ENCODE measurements at regions not wholly inside any gene's neighbourhood (a gene's known extent, or its start where the extent isn't known, plus 50 kb on each side); places are given as distances from the start of the nearest gene placed in this dataset.

- no peak for TF ChIP-seq KAT7 (CRISPR knock-in tag; IDR thresholded peaks at IDR 0.05; ENCODE audit: borderline replicate concordance)
- TF ChIP-seq ZBTB43 (CRISPR knock-in tag; IDR thresholded peaks at IDR 0.05): no peak
- no peak for TF ChIP-seq SOX15 (CRISPR knock-in tag; IDR thresholded peaks at IDR 0.05)
Measured at GRCh38 chr2:9778471-9779316, 64.6 kb upstream of the TAF1B start (continued).

- Mint-ChIP-seq H3K9me3 (no peaks in the 10 kb centered on the region; the same call in 1 of the 2 replicates), H3K4me1 (no peaks in the 10 kb centered on the region), H3K36me3 (no peaks in the 10 kb centered on the region), H3K4me3 (no peak overlapping the region), H3K27ac (no peak overlapping the region), H3K27me3 (ENCODE audit: low read depth) (no peaks in the 10 kb centered on the region; the same call in 1 of the 2 replicates)
- ATAC-seq: no peak
- POLR2A ChIA-PET: no interaction called here
- TF ChIP-seq E2F5 (CRISPR knock-in tag; IDR thresholded peaks at IDR 0.05) (no peak), ETV6 (CRISPR knock-in tag; IDR thresholded peaks at IDR 0.05) (no peak), ZNF671 (CRISPR knock-in tag; IDR thresholded peaks at IDR 0.05) (no peak), MYBL2 (CRISPR knock-in tag; IDR thresholded peaks at IDR 0.05) (no peak), PRRX2 (CRISPR knock-in tag; IDR thresholded peaks at IDR 0.05) (no peak), CBFB (CRISPR knock-in tag; IDR thresholded peaks at IDR 0.05; ENCODE audit: low read depth) (no peak), JUN (CRISPR knock-in tag; IDR thresholded peaks at IDR 0.05) (no peak), GTF2I (CRISPR knock-in tag; conservative IDR thresholded peaks at IDR 0.05) (no peak), NR1H2 (CRISPR knock-in tag; IDR thresholded peaks at IDR 0.05) (no peak), SMAD3 (CRISPR knock-in tag; IDR thresholded peaks at IDR 0.05; ENCODE audit: borderline replicate concordance) (no peak), IRF1 (CRISPR knock-in tag; IDR thresholded peaks at IDR 0.05) (no peak), MXD4 (CRISPR knock-in tag; IDR thresholded peaks at IDR 0.05; ENCODE audit: borderline replicate concordance) (no peak), PREB (CRISPR knock-in tag; IDR thresholded peaks at IDR 0.05; ENCODE audit: borderline replicate concordance) (no peak), ZMAT4 (CRISPR knock-in tag; IDR thresholded peaks at IDR 0.05) (no peak), TCF7 (CRISPR knock-in tag; IDR thresholded peaks at IDR 0.05; ENCODE audit: low read depth) (no peak), SOX15 (CRISPR knock-in tag; IDR thresholded peaks at IDR 0.05) (no peak), NR2C2 (CRISPR knock-in tag; IDR thresholded peaks at IDR 0.05) (no peak)
- CTCF ChIA-PET: interaction anchor here (1.1 to 3.9 kb wide), 4 partner anchors 11 to 21 kb away, joined by 3 to 39 read pairs (median 12); no protein-coding TSS in a partner anchor
- DNase-seq (ENCODE audit: low spot score): no peak
Measured at GRCh38 chr2:9779596-9780264, 63.5 kb upstream of the TAF1B start.

Measured in WTC11 (cell line).